ENCODE measurements at regions not wholly inside any gene's neighbourhood (a gene's known extent, or its start where the extent isn't known, plus 50 kb on each side); places are given as distances from the start of the nearest gene placed in this dataset.

- TF ChIP-seq CTCF (IDR thresholded peaks at IDR 0.05) = no peak
- TF ChIP-seq EP300 (IDR thresholded peaks at IDR 0.05) = no peak
Measured at GRCh38 chr15:37813306-37813705, 121.1 kb upstream of the TMCO5A start.
